HepG2 (cell line): ENCODE measurements at regions not wholly inside any gene's neighbourhood (a gene's known extent, or its start where the extent isn't known, plus 50 kb on each side); places are given as distances from the start of the nearest gene placed in this dataset.

Experiments
- ATAC-seq: fragments of 200-7000 bp; cut with Tn5 transposase; 3 replicates; pipeline ENCODE4 v1.9.1; 2020; ENCODE audit warnings: mild to moderate bottlenecking, moderate library complexity
- BruUV-seq: library from RNA; stranded (reverse); fragments of 400-500 nt; replicated peaks from 2 replicates; lab custom pipeline; 2021; lab: Mats Ljungman, UMichigan
- CTCF ChIA-PET: fragments of 300-600 bp; formaldehyde crosslinking; extraction: SDS; loops from one replicate; lab custom pipeline; 2021; ENCODE audit warnings: low total read pairs, inconsistent platforms, low intra/inter-chr PET ratio; lab: Yijun Ruan, JAX
- POLR2A ChIA-PET: fragments of 350-600 bp; sonication (Branson Sonifier 250); formaldehyde crosslinking; loops from one replicate; lab custom pipeline; 2020; ENCODE audit warnings: antibody characterized with exemption, inconsistent platforms; lab: Yijun Ruan, JAX
- DNase-seq: peaks from one replicate; pipeline ENCODE4 v3.0.0-alpha.2; 2015; ENCODE audit warnings: low spot score
- FAIRE-seq: peaks from 3 replicates; lab custom pipeline; 2011; peaks lifted over from hg19 to GRCh38; lab: Jason Lieb, UNC
- H2AFZ ChIP-seq: one replicate; pipeline ENCODE4 v1.6.1; 2011; ENCODE audit warnings: low read length, inconsistent platforms
- H3K27ac ChIP-seq: fragments of 300-600 bp; 3 replicates; pipeline ENCODE4 v1.8.0; 2011; ENCODE audit warnings: mixed run types, mild to moderate bottlenecking, mixed read lengths, low read length, inconsistent platforms; ENCODE audit not compliant: insufficient read depth; ENCODE audit errors: extremely low read length
- H3K27me3 ChIP-seq, 2 experiments: fragments of 200-600 bp in 1 of 2; 2 replicates in 1 of 2; 3 replicates in 1 of 2; pipeline versions ENCODE4 v1.6.0 to v1.8.0; 2011; ENCODE audit warnings: low read length in 2 of 2, mild to moderate bottlenecking in 2 of 2, moderate library complexity in 2 of 2, inconsistent platforms in 1 of 2; ENCODE audit not compliant: insufficient read depth in 2 of 2, control insufficient read depth in 1 of 2
- H3K36me3 ChIP-seq, 2 experiments: fragments of 200-600 bp in 1 of 2; replicated peaks in 1 of 2; 2 replicates in 1 of 2; 3 replicates in 1 of 2; pipeline versions ENCODE4 v1.5.1 to v1.8.0; 2011; ENCODE audit warnings: low read length in 2 of 2, inconsistent platforms in 1 of 2; ENCODE audit not compliant: insufficient read depth in 2 of 2, control insufficient read depth in 1 of 2
- H3K4me1 ChIP-seq: 2 replicates; pipeline ENCODE4 v1.5.1; 2012; ENCODE audit warnings: low read length, inconsistent platforms; ENCODE audit not compliant: insufficient read depth
- H3K4me2 ChIP-seq: 2 replicates; pipeline ENCODE4 v1.6.0; 2011; ENCODE audit warnings: low read depth, low read length, inconsistent platforms
- H3K4me3 ChIP-seq, 3 experiments: fragments of 200-600 bp in 1 of 3; sonication (generic), shearing (Covaris generic) in 1 of 3; replicated peaks in 1 of 3; 2 replicates each; pipeline ENCODE4 v1.5.1; 2011 to 2016; ENCODE audit warnings: low read length in 3 of 3, inconsistent platforms in 2 of 3, low read depth in 2 of 3, mild to moderate bottlenecking in 2 of 3, control low read depth in 1 of 3, mixed read lengths in 1 of 3; ENCODE audit not compliant: insufficient read depth in 1 of 3
- H3K79me2 ChIP-seq: one replicate; pipeline ENCODE4 v1.6.1; 2011; ENCODE audit warnings: low read length, inconsistent platforms; ENCODE audit not compliant: insufficient read depth
- H3K9ac ChIP-seq: 2 replicates; pipeline ENCODE4 v1.6.0; 2011; ENCODE audit warnings: mild to moderate bottlenecking, low read depth, low read length, inconsistent platforms; ENCODE audit not compliant: insufficient read depth
- H3K9me3 ChIP-seq: 2 replicates; pipeline ENCODE4 v1.5.1; 2012; ENCODE audit warnings: mild to moderate bottlenecking, low read length
- H4K20me1 ChIP-seq: 2 replicates; pipeline ENCODE4 v1.6.0; 2011; ENCODE audit warnings: inconsistent platforms, mild to moderate bottlenecking, low read length, moderate library complexity; ENCODE audit not compliant: insufficient read depth
- AFF4 ChIP-seq: sonication (generic); formaldehyde crosslinking; IDR thresholded peaks from 2 replicates; pipeline ENCODE4 v1.4.0; 2020; ENCODE audit warnings: missing genetic modification reagents
- ARNTL ChIP-seq: sonication (generic); formaldehyde crosslinking; IDR thresholded peaks from 2 replicates; pipeline ENCODE4 v1.4.0; 2020; ENCODE audit warnings: mild to moderate bottlenecking, missing genetic modification reagents
- GABPA ChIP-seq, 2 experiments: IDR thresholded peaks; 2 replicates each; pipeline ENCODE4 v1.6.1; 2011 to 2016; ENCODE audit warnings: low read depth in 2 of 2, low read length in 1 of 2, missing biosample characterization in 1 of 2, missing genetic modification characterization in 1 of 2
- HOXA9 ChIP-seq: sonication (generic); formaldehyde crosslinking; IDR thresholded peaks from 2 replicates; pipeline ENCODE4 v1.8.1; 2022; ENCODE audit warnings: missing genetic modification reagents, mild to moderate bottlenecking, moderate library complexity, borderline replicate concordance
- NAIF1 ChIP-seq: sonication (generic); formaldehyde crosslinking; IDR thresholded peaks from 2 replicates; pipeline ENCODE4 v1.5.0; 2020; ENCODE audit warnings: mild to moderate bottlenecking, missing genetic modification reagents, borderline replicate concordance
- NKX3-1 ChIP-seq: sonication (generic); formaldehyde crosslinking; IDR thresholded peaks from 2 replicates; pipeline ENCODE4 v1.5.0; 2020; ENCODE audit warnings: missing genetic modification reagents
- TERF1 ChIP-seq: sonication (generic); formaldehyde crosslinking; IDR thresholded peaks from 2 replicates; pipeline ENCODE4 v1.8.0; 2022; ENCODE audit warnings: mild to moderate bottlenecking, missing genetic modification reagents, moderate library complexity
- ZBTB26 ChIP-seq: IDR thresholded peaks from 2 replicates; pipeline ENCODE4 v1.6.1; 2016; ENCODE audit warnings: missing compliant biosample characterization, missing genetic modification reagents, borderline replicate concordance
- WGBS: methylation state at CpG from one replicate; pipeline ENCODE4 v1.1.6; 2017; ENCODE audit warnings: low lambda C conversion rate; 5-methylcytosine and 5-hydroxymethylcytosine counted together
- in situ Hi-C: cut with HindIII; loops from 2 replicates; pipeline ENCODE4 v1.10.0; 2017; ENCODE audit warnings: low pct_unique_long_range_greater_than_20kb; ENCODE audit not compliant: extremely low pct_ligation_motif_present
- intact Hi-C: fragments of 100-400 bp; cut with micrococcal nuclease; formaldehyde crosslinking; loops from one replicate; pipeline ENCODE4 v1.10.0; 2022; ENCODE audit not compliant: unreplicated experiment

GRCh38 chr5:6084376-6084775 lies 294.0 kb downstream of the MED10 start:
- H3K4me1 ChIP-seq = no peaks in the 10 kb centered on the region
- 13% methylated on average over 7 of the region's 8 CpGs for WGBS
- TF ChIP-seq HOXA9 (CRISPR knock-in tag) (no peak), NKX3-1 (no peak), TERF1 (CRISPR knock-in tag) (no peak)

GRCh38 chr5:6083311-6083978 lies 294.9 kb downstream of the MED10 start:
- Histone ChIP-seq H4K20me1 (no peaks in the 10 kb centered on the region), H3K27ac (no peak overlapping the region), H3K4me3 (no peak overlapping the region), H3K4me1 (no peaks in the 10 kb centered on the region), H3K9me3 (no peaks in the 10 kb centered on the region), H3K36me3 (no peaks in the 10 kb centered on the region), H2AFZ (no peak overlapping the region), H3K9ac (no peak overlapping the region), H3K27me3 (no peaks in the 10 kb centered on the region; a peak in 2 of 5 replicates), H3K79me2 (no peaks in the 10 kb centered on the region), H3K4me2 (no peak overlapping the region)
- POLR2A ChIA-PET = no interaction called here
- BruUV-seq = no TSS peak
- no peak for TF ChIP-seq GABPA (IDR thresholded peaks at IDR 0.05; ENCODE audit: low read depth, low read length)
- no peak for TF ChIP-seq GABPA (CRISPR knock-in tag; IDR thresholded peaks at IDR 0.05; ENCODE audit: low read depth)
- no peak for TF ChIP-seq ZBTB26 (CRISPR knock-in tag)
- TF ChIP-seq AFF4 (CRISPR knock-in tag) = no peak
- TF ChIP-seq NAIF1 (CRISPR knock-in tag) = no peak
- TF ChIP-seq ARNTL = no peak
- whole genome bisulfite sequencing = 14% methylated on average over 11 of the region's 11 CpGs
- ATAC-seq (no peak), FAIRE-seq (no peak), DNase-seq (no peak)
- in situ Hi-C loops = no loop called here
- intact Hi-C loops = no loop called here
- CTCF ChIA-PET = no interaction called here

More at GRCh38 chr5:6084376-6084775, 294.0 kb downstream of the MED10 start:
- no peaks in the 10 kb centered on the region for H3K27me3 ChIP-seq
- DNase-seq = no peak
- no peak overlapping the region for H3K4me2 ChIP-seq
- H3K27ac ChIP-seq = no peak overlapping the region
- no peak overlapping the region for H3K4me3 ChIP-seq
- BruUV-seq = no TSS peak
- POLR2A ChIA-PET = no interaction called here
- H2AFZ ChIP-seq = no peak overlapping the region
- FAIRE-seq = no peak
- no peaks in the 10 kb centered on the region for H3K9me3 ChIP-seq
- no peaks in the 10 kb centered on the region for H3K36me3 ChIP-seq
- CTCF ChIA-PET = no interaction called here
- ATAC-seq = no peak
- in situ Hi-C loops = no loop called here
- no peak overlapping the region for H3K9ac ChIP-seq
- H3K79me2 ChIP-seq = no peaks in the 10 kb centered on the region
- intact Hi-C loops = no loop called here
- H4K20me1 ChIP-seq = no peaks in the 10 kb centered on the region
